SK-N-SH (cell line): ENCODE measurements at regions not wholly inside any gene's neighbourhood (a gene's known extent, or its start where the extent isn't known, plus 50 kb on each side); places are given as distances from the start of the nearest gene placed in this dataset.

ENCODE experiments used
- CTCF ChIA-PET: fragments of 300-600, 350-600 bp; formaldehyde crosslinking; extraction: SDS; loops from one replicate; lab custom pipeline; 2021; lab: Yijun Ruan, JAX
- POLR2A ChIA-PET: fragments of 350-600 bp; sonication (Branson Sonifier 250); formaldehyde crosslinking; extraction: SDS; loops from one replicate; lab custom pipeline; 2020; ENCODE audit warnings: antibody characterized with exemption, inconsistent platforms; lab: Yijun Ruan, JAX
- DNase-seq: peaks from one replicate; pipeline ENCODE4 v3.0.0; 2012
- H2AFZ ChIP-seq: fragments of 200-600 bp; sonication (generic); 2 replicates; pipeline ENCODE4 v1.8.1; 2016; ENCODE audit warnings: antibody characterized with exemption, mild to moderate bottlenecking, low read depth
- H3F3A ChIP-seq: fragments of 200-600 bp; sonication (generic); replicated peaks from 2 replicates; pipeline ENCODE3; 2016; ENCODE audit warnings: antibody characterized with exemption, mild to moderate bottlenecking; ENCODE audit not compliant: insufficient read depth
- H3K27ac ChIP-seq, 2 experiments: fragments of 200-500 bp in 1 of 2; fragments of 200-600 bp in 1 of 2; sonication (Bioruptor generic) in 1 of 2; sonication (generic), shearing (Covaris generic) in 1 of 2; 2 replicates each; pipeline versions ENCODE4 v1.5.1 to v1.6.1; 2014 to 2016; ENCODE audit warnings: low read depth in 2 of 2, inconsistent platforms in 1 of 2, low read length in 1 of 2, mild to moderate bottlenecking in 1 of 2, mixed read lengths in 1 of 2
- H3K27me3 ChIP-seq: fragments of 200-600 bp; sonication (generic), shearing (Covaris generic); 2 replicates; pipeline ENCODE4 v1.6.1; 2016; ENCODE audit warnings: mixed run types; ENCODE audit not compliant: insufficient read depth
- H3K36me3 ChIP-seq, 2 experiments: fragments of 200-500 bp in 1 of 2; fragments of 200-600 bp in 1 of 2; sonication (Bioruptor generic) in 1 of 2; sonication (generic) in 1 of 2; replicated peaks in 1 of 2; 2 replicates each; pipeline versions ENCODE3 to v1.5.1; 2014 to 2016; ENCODE audit warnings: low read length in 1 of 2, mild to moderate bottlenecking in 1 of 2; ENCODE audit not compliant: insufficient read depth in 2 of 2, control insufficient read depth in 1 of 2
- H3K4me1 ChIP-seq, 2 experiments: fragments of 200-500 bp in 1 of 2; fragments of 200-600 bp in 1 of 2; sonication (Bioruptor generic) in 1 of 2; sonication (generic), shearing (Covaris generic) in 1 of 2; 2 replicates each; pipeline versions ENCODE4 v1.5.1 to v1.6.1; 2014 to 2016; ENCODE audit warnings: low read depth in 1 of 2, low read length in 1 of 2, mixed run types in 1 of 2; ENCODE audit not compliant: insufficient read depth in 2 of 2, control insufficient read depth in 1 of 2
- H3K4me2 ChIP-seq: fragments of 200-600 bp; sonication (generic), shearing (Covaris generic); 2 replicates; pipeline ENCODE4 v1.6.1; 2017; ENCODE audit warnings: mixed run types
- H3K4me3 ChIP-seq, 2 experiments: fragments of 200-500 bp in 1 of 2; fragments of 200-600 bp in 1 of 2; sonication (Bioruptor generic) in 1 of 2; sonication (generic), shearing (Covaris generic) in 1 of 2; 2 replicates each; pipeline versions ENCODE4 v1.5.1 to v1.8.1; 2014 to 2016; ENCODE audit warnings: low read depth in 2 of 2, inconsistent platforms in 1 of 2, low read length in 1 of 2, mild to moderate bottlenecking in 1 of 2, mixed read lengths in 1 of 2, moderate library complexity in 1 of 2
- H3K79me2 ChIP-seq: fragments of 200-600 bp; sonication (generic); 2 replicates; pipeline ENCODE4 v1.8.1; 2017; ENCODE audit warnings: mild to moderate bottlenecking; ENCODE audit not compliant: insufficient read depth
- H3K9ac ChIP-seq: fragments of 200-600 bp; sonication (generic); 2 replicates; pipeline ENCODE4 v1.6.1; 2017; ENCODE audit warnings: mixed run types
- H3K9me2 ChIP-seq: fragments of 200-600 bp; sonication (generic); 2 replicates; pipeline ENCODE4 v1.6.1; 2017; ENCODE audit warnings: mixed run types
- H3K9me3 ChIP-seq: fragments of 200-600 bp; sonication (generic); 2 replicates; pipeline ENCODE4 v1.6.1; 2017; ENCODE audit warnings: mixed run types, mild to moderate bottlenecking, moderate library complexity
- H4K20me1 ChIP-seq: fragments of 200-600 bp; sonication (generic); 2 replicates; pipeline ENCODE4 v1.6.1; 2017; ENCODE audit warnings: mild to moderate bottlenecking, mixed run types; ENCODE audit not compliant: insufficient read depth
- CHD2 ChIP-seq: fragments of 150-350 bp; IDR thresholded peaks from 2 replicates; pipeline ENCODE4 v1.6.1; 2018; ENCODE audit warnings: low read length; ENCODE audit not compliant: partially characterized antibody
- ELF1 ChIP-seq: IDR thresholded peaks from 2 replicates; pipeline ENCODE4 v1.4.0; 2012
- EP300 ChIP-seq, 2 experiments: IDR thresholded peaks; 2 replicates each; pipeline versions ENCODE4 v1.4.0 to v1.6.1; 2012; ENCODE audit warnings: borderline replicate concordance in 1 of 2, low read depth in 1 of 2, low read length in 1 of 2
- FOSL2 ChIP-seq: IDR thresholded peaks from 2 replicates; pipeline ENCODE4 v1.4.0; 2012; ENCODE audit warnings: low read depth, mild to moderate bottlenecking, moderate library complexity, borderline replicate concordance
- FOXM1 ChIP-seq: IDR thresholded peaks from 2 replicates; pipeline ENCODE4 v1.4.0; 2012; ENCODE audit warnings: low read depth, mild to moderate bottlenecking
- GABPA ChIP-seq: IDR thresholded peaks from 2 replicates; pipeline ENCODE4 v1.4.0; 2012; ENCODE audit warnings: low read depth, mild to moderate bottlenecking
- GATA2 ChIP-seq: sonication (generic); formaldehyde crosslinking; IDR thresholded peaks from 2 replicates; pipeline ENCODE4 v1.5.0; 2020; ENCODE audit warnings: mild to moderate bottlenecking, missing genetic modification reagents
- JUND ChIP-seq: IDR thresholded peaks from 2 replicates; pipeline ENCODE4 v1.4.0; 2012
- MAX ChIP-seq: IDR thresholded peaks from 2 replicates; pipeline ENCODE4 v1.4.0; 2012; ENCODE audit warnings: low read depth
- NFIC ChIP-seq: IDR thresholded peaks from 2 replicates; pipeline ENCODE4 v1.4.0; 2012; ENCODE audit warnings: borderline replicate concordance
- POLR2AphosphoS5 ChIP-seq: IDR thresholded peaks from 2 replicates; pipeline ENCODE4 v1.6.1; 2012; ENCODE audit warnings: low read depth, low read length
- RAD21 ChIP-seq: IDR thresholded peaks from 2 replicates; pipeline ENCODE4 v1.6.1; 2012; ENCODE audit warnings: mild to moderate bottlenecking, low read length
- RCOR1 ChIP-seq: fragments of 150-350 bp; IDR thresholded peaks from 2 replicates; pipeline ENCODE4 v1.6.1; 2017; ENCODE audit warnings: antibody characterized with exemption, low read length
- RXRA ChIP-seq: IDR thresholded peaks from 2 replicates; pipeline ENCODE4 v1.4.0; 2012; ENCODE audit warnings: low read depth, mild to moderate bottlenecking, borderline replicate concordance
- SIN3A ChIP-seq: IDR thresholded peaks from 2 replicates; pipeline ENCODE4 v1.6.1; 2012; ENCODE audit warnings: low read depth, mild to moderate bottlenecking, low read length, moderate library complexity, borderline replicate concordance
- SMC3 ChIP-seq: IDR thresholded peaks from 2 replicates; pipeline ENCODE4 v1.6.1; 2012; ENCODE audit warnings: low read depth, low read length, improper control_type of control experiment
- TAF1 ChIP-seq: IDR thresholded peaks from 2 replicates; pipeline ENCODE4 v1.6.1; 2012; ENCODE audit warnings: low read depth, mild to moderate bottlenecking, low read length, moderate library complexity, borderline replicate concordance
- ZBTB33 ChIP-seq: IDR thresholded peaks from 2 replicates; pipeline ENCODE4 v1.4.0; 2012; ENCODE audit warnings: low read depth, borderline replicate concordance
- WGBS: methylation state at CpG from one replicate; pipeline ENCODE4 v1.1.6; 2017; ENCODE audit warnings: low lambda C conversion rate; 5-methylcytosine and 5-hydroxymethylcytosine counted together
- TF ChIP-seq, protein P1 (sequence below): IDR thresholded peaks from 2 replicates; pipeline ENCODE4; 2012
- TF ChIP-seq, protein P2 (sequence below): fragments of 150-350 bp; IDR thresholded peaks from 2 replicates; pipeline ENCODE4 v1.6.1; 2016; ENCODE audit warnings: mild to moderate bottlenecking, low read depth, low read length
- TF ChIP-seq, protein P3 (sequence below): IDR thresholded peaks from 2 replicates; pipeline ENCODE4 v1.4.0; 2012; ENCODE audit warnings: low read depth, borderline replicate concordance

DNA sequence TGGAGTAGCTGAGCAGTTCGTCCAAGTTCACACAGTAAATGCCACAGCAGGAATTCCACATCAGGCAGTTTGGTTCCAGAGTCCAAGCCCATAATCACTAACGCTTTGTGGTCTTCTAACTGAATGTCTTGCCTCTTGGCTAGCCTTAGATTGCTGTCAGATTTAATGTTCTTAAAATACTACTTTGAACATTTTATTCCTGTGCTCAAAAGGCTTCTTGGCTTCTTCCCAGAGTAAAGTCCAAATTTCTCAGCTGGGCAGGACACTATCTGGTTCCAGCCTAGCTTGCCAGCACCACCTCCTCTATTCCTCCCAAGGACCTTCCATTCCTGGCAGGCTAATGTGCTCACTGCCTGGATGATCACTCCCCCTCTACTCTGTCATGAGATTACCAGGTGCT lies 256.9 kb downstream of the SQOR start:
- 17% methylated on average over 2 of the region's 2 CpGs for WGBS
- CTCF ChIA-PET, result no interaction called here
- no peaks in the 10 kb centered on the region for H3K36me3 ChIP-seq
- H3K4me2 ChIP-seq, result no peak overlapping the region
- H4K20me1 ChIP-seq, result no peaks in the 10 kb centered on the region
- no peaks in the 10 kb centered on the region for H3K9me2 ChIP-seq
- no peak for DNase-seq
- no peak overlapping the region for H3K27ac ChIP-seq
- H3F3A ChIP-seq, result no peaks in the 10 kb centered on the region
- no peak overlapping the region for H2AFZ ChIP-seq
- no peaks in the 10 kb centered on the region for H3K4me1 ChIP-seq
- H3K79me2 ChIP-seq, result no peaks in the 10 kb centered on the region
- no peak overlapping the region for H3K9ac ChIP-seq
- H3K9me3 ChIP-seq, result no peaks in the 10 kb centered on the region
- TF ChIP-seq GATA2 (CRISPR knock-in tag) (no peak), RCOR1 (no peak), ZBTB33 (no peak), MAX (no peak), JUND (no peak), RAD21 (no peak), GABPA (no peak), SIN3A (no peak)
- TF ChIP-seq, protein P1, sequence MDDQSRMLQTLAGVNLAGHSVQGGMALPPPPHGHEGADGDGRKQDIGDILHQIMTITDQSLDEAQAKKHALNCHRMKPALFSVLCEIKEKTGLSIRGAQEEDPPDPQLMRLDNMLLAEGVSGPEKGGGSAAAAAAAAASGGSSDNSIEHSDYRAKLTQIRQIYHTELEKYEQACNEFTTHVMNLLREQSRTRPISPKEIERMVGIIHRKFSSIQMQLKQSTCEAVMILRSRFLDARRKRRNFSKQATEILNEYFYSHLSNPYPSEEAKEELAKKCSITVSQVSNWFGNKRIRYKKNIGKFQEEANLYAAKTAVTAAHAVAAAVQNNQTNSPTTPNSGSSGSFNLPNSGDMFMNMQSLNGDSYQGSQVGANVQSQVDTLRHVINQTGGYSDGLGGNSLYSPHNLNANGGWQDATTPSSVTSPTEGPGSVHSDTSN, result no peak
- TF ChIP-seq, protein P2, sequence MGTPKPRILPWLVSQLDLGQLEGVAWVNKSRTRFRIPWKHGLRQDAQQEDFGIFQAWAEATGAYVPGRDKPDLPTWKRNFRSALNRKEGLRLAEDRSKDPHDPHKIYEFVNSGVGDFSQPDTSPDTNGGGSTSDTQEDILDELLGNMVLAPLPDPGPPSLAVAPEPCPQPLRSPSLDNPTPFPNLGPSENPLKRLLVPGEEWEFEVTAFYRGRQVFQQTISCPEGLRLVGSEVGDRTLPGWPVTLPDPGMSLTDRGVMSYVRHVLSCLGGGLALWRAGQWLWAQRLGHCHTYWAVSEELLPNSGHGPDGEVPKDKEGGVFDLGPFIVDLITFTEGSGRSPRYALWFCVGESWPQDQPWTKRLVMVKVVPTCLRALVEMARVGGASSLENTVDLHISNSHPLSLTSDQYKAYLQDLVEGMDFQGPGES, result no peak
- POLR2A ChIA-PET, result no interaction called here
- no peaks in the 10 kb centered on the region for H3K27me3 ChIP-seq
- no peak overlapping the region for H3K4me3 ChIP-seq

DNA sequence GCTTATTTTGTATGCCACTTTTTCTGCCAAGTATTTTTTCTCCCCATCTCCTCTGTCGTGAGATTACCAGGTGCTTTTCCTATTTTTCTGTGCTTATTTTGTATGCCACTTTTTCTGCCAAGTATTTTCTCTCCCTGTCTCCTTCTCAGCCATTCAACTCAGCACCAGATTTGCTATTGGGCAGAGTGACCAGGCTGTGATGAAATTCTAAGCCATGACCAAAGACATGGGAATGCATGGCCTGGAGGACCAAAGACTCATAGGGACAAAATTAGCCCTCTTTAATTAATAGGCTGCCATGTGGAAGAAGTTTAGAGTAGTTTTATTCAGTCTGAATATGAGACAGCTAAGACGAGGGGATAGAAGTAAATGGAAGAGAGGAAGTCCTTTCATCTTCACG lies 257.4 kb downstream of the SQOR start:
- H3K9me3 ChIP-seq, result no peaks in the 10 kb centered on the region
- no peaks in the 10 kb centered on the region for H3K27me3 ChIP-seq
- H3K9me2 ChIP-seq, result no peaks in the 10 kb centered on the region
- WGBS, result 20% methylated on average over 3 of the region's 3 CpGs
- H3K4me1 ChIP-seq, result no peaks in the 10 kb centered on the region
- H3K36me3 ChIP-seq, result no peaks in the 10 kb centered on the region
- H3K4me3 ChIP-seq, result no peak overlapping the region
- ChIA-PET CTCF (no interaction called here), POLR2A (no interaction called here)
- DNase-seq, result no peak
- no peaks in the 10 kb centered on the region for H4K20me1 ChIP-seq
- H3K4me2 ChIP-seq, result no peak overlapping the region
- H3K79me2 ChIP-seq, result no peaks in the 10 kb centered on the region
- no peak overlapping the region for H2AFZ ChIP-seq
- H3K9ac ChIP-seq, result no peak overlapping the region
- H3K27ac ChIP-seq, result no peak overlapping the region
- no peaks in the 10 kb centered on the region for H3F3A ChIP-seq
- TF ChIP-seq CHD2 (no peak), TAF1 (no peak), SMC3 (no peak), POLR2AphosphoS5 (no peak), FOSL2 (no peak), ELF1 (no peak), GABPA (no peak), EP300 (IDR thresholded peaks at IDR 0.05; ENCODE audit: borderline replicate concordance in 1 of 2, low read depth in 1 of 2, low read length in 1 of 2) (no peak), NFIC (no peak), RCOR1 (no peak), SIN3A (no peak), RXRA (no peak), RAD21 (no peak), FOXM1 (no peak), JUND (no peak), ZBTB33 (no peak)
- TF ChIP-seq, protein P3, sequence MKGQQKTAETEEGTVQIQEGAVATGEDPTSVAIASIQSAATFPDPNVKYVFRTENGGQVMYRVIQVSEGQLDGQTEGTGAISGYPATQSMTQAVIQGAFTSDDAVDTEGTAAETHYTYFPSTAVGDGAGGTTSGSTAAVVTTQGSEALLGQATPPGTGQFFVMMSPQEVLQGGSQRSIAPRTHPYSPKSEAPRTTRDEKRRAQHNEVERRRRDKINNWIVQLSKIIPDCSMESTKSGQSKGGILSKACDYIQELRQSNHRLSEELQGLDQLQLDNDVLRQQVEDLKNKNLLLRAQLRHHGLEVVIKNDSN, result no peak
